H1 (cell line): ENCODE measurements at regions not wholly inside any gene's neighbourhood (a gene's known extent, or its start where the extent isn't known, plus 50 kb on each side); places are given as distances from the start of the nearest gene placed in this dataset.

Experiments used
- TF ChIP-seq, protein P1 (sequence below): IDR thresholded peaks from 2 replicates; pipeline ENCODE4 v1.6.1; 2012; ENCODE audit warnings: low read length, inconsistent platforms

DNA sequence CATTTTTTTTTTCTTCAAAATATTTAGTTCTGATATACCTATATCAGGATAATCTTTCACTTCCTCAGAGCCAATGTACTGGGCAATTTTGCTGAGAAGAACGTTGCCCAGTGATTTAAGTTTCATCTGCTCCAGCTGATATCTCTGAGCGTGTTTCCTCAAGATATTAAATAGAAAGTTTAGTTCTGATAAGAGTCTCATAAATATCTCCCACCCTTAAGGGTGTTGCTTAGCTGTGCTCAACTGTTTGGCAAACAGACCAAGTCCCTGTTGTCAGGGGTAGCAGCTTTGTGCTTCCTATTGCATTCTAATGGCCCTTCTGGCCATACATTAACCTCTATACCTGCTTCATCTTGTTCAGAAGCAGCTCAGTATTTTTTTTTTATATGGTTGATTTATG, 84.7 kb upstream of the GPR141 start (continued):
- TF ChIP-seq, protein P1, sequence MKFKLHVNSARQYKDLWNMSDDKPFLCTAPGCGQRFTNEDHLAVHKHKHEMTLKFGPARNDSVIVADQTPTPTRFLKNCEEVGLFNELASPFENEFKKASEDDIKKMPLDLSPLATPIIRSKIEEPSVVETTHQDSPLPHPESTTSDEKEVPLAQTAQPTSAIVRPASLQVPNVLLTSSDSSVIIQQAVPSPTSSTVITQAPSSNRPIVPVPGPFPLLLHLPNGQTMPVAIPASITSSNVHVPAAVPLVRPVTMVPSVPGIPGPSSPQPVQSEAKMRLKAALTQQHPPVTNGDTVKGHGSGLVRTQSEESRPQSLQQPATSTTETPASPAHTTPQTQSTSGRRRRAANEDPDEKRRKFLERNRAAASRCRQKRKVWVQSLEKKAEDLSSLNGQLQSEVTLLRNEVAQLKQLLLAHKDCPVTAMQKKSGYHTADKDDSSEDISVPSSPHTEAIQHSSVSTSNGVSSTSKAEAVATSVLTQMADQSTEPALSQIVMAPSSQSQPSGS = no peak
